Left lung (tissue), 4 donors: ENCODE measurements at regions not wholly inside any gene's neighbourhood (a gene's known extent, or its start where the extent isn't known, plus 50 kb on each side); places are given as distances from the start of the nearest gene placed in this dataset.
"Not testable (repeated sequence)": the region's sequence is repeated elsewhere in the genome, so short reads cannot be mapped to it uniquely, and the experiment has no call there.

Source experiments
- ATAC-seq: fragments of 200-7000 bp; cut with Tn5 transposase; one replicate; pipeline ENCODE4 v1.9.1; 2020; ENCODE audit warnings: moderate library complexity
- DNase-seq, 4 donors: peaks; one replicate each; pipeline ENCODE4 v3.0.0-alpha.2; 2013 to 2020
- H3K27ac ChIP-seq, 2 donors: fragments of 200-600 bp; sonication (generic) in 1 of 2; one replicate each; pipeline versions ENCODE4 v1.5.0 to v1.8.0; 2020 to 2021
- H3K27me3 ChIP-seq, 2 donors: fragments of 200-600 bp; sonication (generic) in 1 of 2; one replicate each; pipeline versions ENCODE4 v1.5.0 to v1.8.0; 2020 to 2021
- H3K36me3 ChIP-seq, 2 donors: fragments of 200-600 bp; sonication (generic) in 1 of 2; one replicate each; pipeline versions ENCODE4 v1.5.0 to v1.8.0; 2020 to 2021
- H3K4me1 ChIP-seq, 2 donors: fragments of 200-600 bp; one replicate each; pipeline ENCODE4 v1.8.0; 2021
- H3K4me3 ChIP-seq, 2 donors: fragments of 200-600 bp; sonication (generic) in 1 of 2; one replicate each; pipeline versions ENCODE4 v1.5.0 to v1.8.0; 2020 to 2021; ENCODE audit warnings: mild to moderate bottlenecking in 1 of 2
- H3K9me3 ChIP-seq, 2 donors: fragments of 200-600 bp; sonication (generic) in 1 of 2; one replicate each; pipeline versions ENCODE4 v1.5.0 to v1.8.0; 2020 to 2021
- CTCF ChIP-seq, 2 donors: fragments of 200-600 bp; sonication (generic) in 1 of 2; IDR thresholded peaks; one replicate each; pipeline versions ENCODE4 v1.5.0 to v1.8.0; 2021; ENCODE audit warnings: antibody characterized with exemption in 2 of 2
- intact Hi-C, 2 donors: fragments of 100-400 bp; cut with DNase I; formaldehyde crosslinking; loops; one replicate each; pipeline versions ENCODE4 v1.11.2 to v1.14.2; 2022
- donor health status: DM: no; HTN: yes; CAD: no.
- donor health status: DM: no; HTN: no; CAD: no.

- DNase-seq (no peak), ATAC-seq (no peak)
- no peaks in the 10 kb centered on the region for H3K27me3 ChIP-seq
- H3K9me3 ChIP-seq = peaks cover 0 to 27% of the 10 kb centered on the region in 2 donors
- intact Hi-C loops = no loop called here
- H3K4me1 ChIP-seq = no peaks in the 10 kb centered on the region
- no peak for TF ChIP-seq CTCF (IDR thresholded peaks at IDR 0.05)
- no peaks in the 10 kb centered on the region for H3K36me3 ChIP-seq
- H3K4me3 ChIP-seq = no peak overlapping the region
- H3K27ac ChIP-seq = no peak overlapping the region
Observed at GRCh38 chr10:118931436-118931835, 98.1 kb upstream of the NANOS1 start.

GRCh38 chr10:118932154-118932553, 97.4 kb upstream of the NANOS1 start:
- H3K4me3 ChIP-seq, H3K27me3 ChIP-seq, ATAC-seq, intact Hi-C loops, H3K36me3 ChIP-seq, H3K27ac ChIP-seq, DNase-seq, H3K4me1 ChIP-seq: not testable (repeated sequence)
- peaks cover 0 to 27% of the 10 kb centered on the region in 2 donors for H3K9me3 ChIP-seq

- no peak overlapping the region for H3K27ac ChIP-seq
- H3K27me3 ChIP-seq = no peaks in the 10 kb centered on the region
- DNase-seq (no peak), ATAC-seq (no peak)
- no peak overlapping the region for H3K4me3 ChIP-seq
- intact Hi-C loops = no loop called here
- H3K4me1 ChIP-seq = no peaks in the 10 kb centered on the region
- peaks cover 0 to under 1% of the 10 kb centered on the region in 2 donors for H3K9me3 ChIP-seq
- no peak for TF ChIP-seq CTCF (IDR thresholded peaks at IDR 0.05)
- H3K36me3 ChIP-seq = no peaks in the 10 kb centered on the region
Observed at GRCh38 chr10:118937226-118937625, 92.3 kb upstream of the NANOS1 start.

GRCh38 chr10:118939211-118940007, 90.1 kb upstream of the NANOS1 start:
- DNase-seq = no peak
- Histone ChIP-seq H3K4me3 (no peak overlapping the region), H3K9me3 (no peaks in the 10 kb centered on the region), H3K36me3 (no peaks in the 10 kb centered on the region), H3K27me3 (no peaks in the 10 kb centered on the region), H3K27ac (no peak overlapping the region), H3K4me1 (no peaks in the 10 kb centered on the region)
- TF ChIP-seq CTCF (IDR thresholded peaks at IDR 0.05) = no peak
- no peak for ATAC-seq
- intact Hi-C loops = no loop called here

- no peak overlapping the region for H3K27ac ChIP-seq
- no peaks in the 10 kb centered on the region for H3K9me3 ChIP-seq
- ATAC-seq (no peak), DNase-seq (no peak)
- no peak overlapping the region for H3K4me3 ChIP-seq
- H3K36me3 ChIP-seq = no peaks in the 10 kb centered on the region
- H3K27me3 ChIP-seq = no peaks in the 10 kb centered on the region
- intact Hi-C loops = no loop called here
- no peak for TF ChIP-seq CTCF (IDR thresholded peaks at IDR 0.05)
- no peaks in the 10 kb centered on the region for H3K4me1 ChIP-seq
Observed at GRCh38 chr10:118940386-118940785, 89.1 kb upstream of the NANOS1 start.

GRCh38 chr10:118943253-118943652, 86.3 kb upstream of the NANOS1 start:
- ATAC-seq (no peak), DNase-seq (no peak)
- Histone ChIP-seq H3K4me1 (no peaks in the 10 kb centered on the region), H3K27ac (no peak overlapping the region), H3K4me3 (no peak overlapping the region), H3K36me3 (no peaks in the 10 kb centered on the region), H3K27me3 (no peaks in the 10 kb centered on the region), H3K9me3 (no peaks in the 10 kb centered on the region)
- intact Hi-C loops = no loop called here
- TF ChIP-seq CTCF (IDR thresholded peaks at IDR 0.05) = no peak
